ENCODE measurements at regions not wholly inside any gene's neighbourhood (a gene's known extent, or its start where the extent isn't known, plus 50 kb on each side); places are given as distances from the start of the nearest gene placed in this dataset.
A peak's percentile ranks its signal among the peaks of the same experiment; 100 is the strongest.
"Not testable (repeated sequence)": the region's sequence is repeated elsewhere in the genome, so short reads cannot be mapped to it uniquely, and the experiment has no call there.

DNA sequence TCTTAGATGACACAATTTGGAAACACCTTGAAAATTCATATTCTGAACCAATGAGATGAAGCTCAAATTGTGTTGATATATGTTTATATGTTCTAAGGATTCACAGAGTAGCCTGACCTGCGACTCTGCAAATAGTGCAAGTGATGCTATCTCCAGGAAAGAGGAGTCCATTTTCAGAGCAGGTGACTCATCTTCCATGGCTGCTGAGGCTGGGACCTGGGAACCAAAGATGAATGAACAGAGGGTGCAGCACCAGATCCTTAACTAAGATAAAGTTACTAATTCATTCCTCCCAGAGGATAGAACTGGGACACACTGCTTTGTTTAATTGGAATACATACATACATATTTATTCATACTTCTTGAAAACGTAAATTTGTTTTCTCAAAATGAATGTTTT is 240.6 kb upstream of the SEMA3C start:
- Histone ChIP-seq H3K4me1 (ENCODE audit: insufficient read depth, low read length) (peaks cover 16% of the 10 kb centered on the region), H3K27ac (ENCODE audit: low read depth, low read length) (no peak overlapping the region), H3K27me3 (ENCODE audit: insufficient read depth, low read length) (no peaks in the 10 kb centered on the region), H3K4me2 (ENCODE audit: insufficient read depth, low read length) (no peak overlapping the region), H2AFZ (ENCODE audit: low read length) (no peak overlapping the region), H3K79me2 (ENCODE audit: insufficient read depth, low read length) (no peaks in the 10 kb centered on the region), H3K36me3 (ENCODE audit: insufficient read depth, low read length) (no peaks in the 10 kb centered on the region), H4K20me1 (ENCODE audit: insufficient read depth, low read length) (no peaks in the 10 kb centered on the region), H3K9me3 (ENCODE audit: low read depth, low read length) (no peaks in the 10 kb centered on the region), H3K4me3 (ENCODE audit: insufficient read depth, low read length) (no peak overlapping the region)
- TF ChIP-seq, protein P1, sequence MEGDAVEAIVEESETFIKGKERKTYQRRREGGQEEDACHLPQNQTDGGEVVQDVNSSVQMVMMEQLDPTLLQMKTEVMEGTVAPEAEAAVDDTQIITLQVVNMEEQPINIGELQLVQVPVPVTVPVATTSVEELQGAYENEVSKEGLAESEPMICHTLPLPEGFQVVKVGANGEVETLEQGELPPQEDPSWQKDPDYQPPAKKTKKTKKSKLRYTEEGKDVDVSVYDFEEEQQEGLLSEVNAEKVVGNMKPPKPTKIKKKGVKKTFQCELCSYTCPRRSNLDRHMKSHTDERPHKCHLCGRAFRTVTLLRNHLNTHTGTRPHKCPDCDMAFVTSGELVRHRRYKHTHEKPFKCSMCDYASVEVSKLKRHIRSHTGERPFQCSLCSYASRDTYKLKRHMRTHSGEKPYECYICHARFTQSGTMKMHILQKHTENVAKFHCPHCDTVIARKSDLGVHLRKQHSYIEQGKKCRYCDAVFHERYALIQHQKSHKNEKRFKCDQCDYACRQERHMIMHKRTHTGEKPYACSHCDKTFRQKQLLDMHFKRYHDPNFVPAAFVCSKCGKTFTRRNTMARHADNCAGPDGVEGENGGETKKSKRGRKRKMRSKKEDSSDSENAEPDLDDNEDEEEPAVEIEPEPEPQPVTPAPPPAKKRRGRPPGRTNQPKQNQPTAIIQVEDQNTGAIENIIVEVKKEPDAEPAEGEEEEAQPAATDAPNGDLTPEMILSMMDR (IDR thresholded peaks at IDR 0.05; ENCODE audit: extremely low read depth, low read depth, low read length), result no peak
- DNase-seq (ENCODE audit: insufficient read length, low spot score, missing footprints), result peak; percentile 73

DNA sequence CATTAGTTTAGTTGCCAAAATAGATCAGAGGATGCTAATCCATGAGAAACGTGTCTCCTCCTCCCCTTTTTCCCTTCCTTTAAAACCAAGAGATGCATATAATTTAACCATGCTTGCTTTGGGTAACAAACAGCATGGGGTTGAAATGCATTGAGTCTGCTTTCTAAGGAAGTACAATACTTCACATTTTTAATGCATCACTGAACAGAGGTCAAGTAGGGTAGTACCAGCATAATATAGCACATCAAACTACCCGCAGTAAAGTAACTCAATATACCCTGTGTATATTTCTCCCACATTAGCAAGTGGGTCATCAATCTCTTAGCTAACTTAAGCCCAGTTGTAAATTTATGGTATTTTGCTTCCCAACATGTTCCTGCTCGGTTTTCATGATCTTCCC is 239.3 kb upstream of the SEMA3C start:
- no peaks in the 10 kb centered on the region for H3K79me2 ChIP-seq (ENCODE audit: insufficient read depth, low read length)
- H3K36me3 ChIP-seq (ENCODE audit: insufficient read depth, low read length), result no peaks in the 10 kb centered on the region
- H4K20me1 ChIP-seq (ENCODE audit: insufficient read depth, low read length), result no peaks in the 10 kb centered on the region
- no peak overlapping the region for H3K4me2 ChIP-seq (ENCODE audit: insufficient read depth, low read length)
- no peak for DNase-seq (ENCODE audit: insufficient read length, low spot score, missing footprints)
- no peak overlapping the region for H2AFZ ChIP-seq (ENCODE audit: low read length)
- no peaks in the 10 kb centered on the region for H3K9me3 ChIP-seq (ENCODE audit: low read depth, low read length)
- H3K4me1 ChIP-seq (ENCODE audit: insufficient read depth, low read length), result peaks cover 13% of the 10 kb centered on the region
- TF ChIP-seq, protein P1 (IDR thresholded peaks at IDR 0.05; ENCODE audit: extremely low read depth, low read depth, low read length), result no peak
- H3K27ac ChIP-seq (ENCODE audit: low read depth, low read length), result no peak overlapping the region
- no peak overlapping the region for H3K4me3 ChIP-seq (ENCODE audit: insufficient read depth, low read length)
- no peaks in the 10 kb centered on the region for H3K27me3 ChIP-seq (ENCODE audit: insufficient read depth, low read length)

DNA sequence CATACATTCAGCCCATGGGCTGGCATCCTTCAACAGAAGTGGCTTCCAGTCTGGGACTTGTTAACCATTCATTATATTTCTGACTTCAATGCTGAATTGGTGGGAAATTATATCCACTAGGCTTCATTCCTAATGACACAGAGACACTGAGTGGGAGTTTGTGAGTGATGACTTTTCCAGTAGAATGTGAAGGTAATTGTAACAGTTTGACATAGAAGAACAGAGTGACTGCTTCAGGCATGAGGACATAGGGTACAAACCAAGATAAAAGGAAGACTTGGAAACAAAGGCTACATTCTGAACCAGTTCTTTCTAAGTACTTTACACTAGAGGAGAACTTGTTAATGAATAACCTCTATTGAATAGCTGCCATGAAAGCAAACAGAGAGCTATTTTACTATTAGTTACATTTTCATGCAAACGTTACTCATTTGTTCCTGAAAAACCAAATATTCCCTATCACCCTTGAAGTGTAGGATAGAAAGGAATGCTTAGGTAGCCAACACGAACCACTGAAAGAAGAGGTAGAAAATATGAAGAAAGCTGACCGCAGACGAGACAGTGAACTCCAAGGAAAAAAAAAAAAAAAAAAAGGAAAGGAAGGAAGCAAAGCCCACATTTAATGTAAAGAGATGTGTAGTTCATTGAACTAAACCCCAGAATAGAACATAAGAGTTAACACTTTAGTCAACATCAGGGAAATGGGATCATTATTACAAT is 237.0 kb upstream of the SEMA3C start:
- TF ChIP-seq, protein P1 (IDR thresholded peaks at IDR 0.05; ENCODE audit: extremely low read depth, low read depth, low read length), result no peak
- Histone ChIP-seq H4K20me1 (ENCODE audit: insufficient read depth, low read length) (no peaks in the 10 kb centered on the region), H3K79me2 (ENCODE audit: insufficient read depth, low read length) (no peaks in the 10 kb centered on the region), H3K4me3 (ENCODE audit: insufficient read depth, low read length) (no peak overlapping the region), H3K9me3 (ENCODE audit: low read depth, low read length) (no peaks in the 10 kb centered on the region), H3K27me3 (ENCODE audit: insufficient read depth, low read length) (no peaks in the 10 kb centered on the region), H3K4me2 (ENCODE audit: insufficient read depth, low read length) (no peak overlapping the region), H2AFZ (ENCODE audit: low read length) (peak overlapping the region; percentile 35), H3K4me1 (ENCODE audit: insufficient read depth, low read length) (no peaks in the 10 kb centered on the region), H3K36me3 (ENCODE audit: insufficient read depth, low read length) (no peaks in the 10 kb centered on the region), H3K27ac (ENCODE audit: low read depth, low read length) (no peak overlapping the region)
- DNase-seq (ENCODE audit: insufficient read length, low spot score, missing footprints), result no peak

- Histone ChIP-seq H3K4me3 (ENCODE audit: insufficient read depth, low read length) (no peak overlapping the region), H3K79me2 (ENCODE audit: insufficient read depth, low read length) (no peaks in the 10 kb centered on the region), H3K27ac (ENCODE audit: low read depth, low read length) (no peak overlapping the region), H3K4me1 (ENCODE audit: insufficient read depth, low read length) (no peaks in the 10 kb centered on the region), H3K4me2 (ENCODE audit: insufficient read depth, low read length) (no peak overlapping the region), H3K27me3 (ENCODE audit: insufficient read depth, low read length) (no peaks in the 10 kb centered on the region), H3K9me3 (ENCODE audit: low read depth, low read length) (no peaks in the 10 kb centered on the region), H3K36me3 (ENCODE audit: insufficient read depth, low read length) (no peaks in the 10 kb centered on the region), H2AFZ (ENCODE audit: low read length) (no peak overlapping the region), H4K20me1 (ENCODE audit: insufficient read depth, low read length) (no peaks in the 10 kb centered on the region)
- TF ChIP-seq, protein P1 (IDR thresholded peaks at IDR 0.05; ENCODE audit: extremely low read depth, low read depth, low read length), result no peak
- no peak for DNase-seq (ENCODE audit: insufficient read length, low spot score, missing footprints)
These were observed 235.7 kb upstream of the SEMA3C start for GRCh38 chr7:81154565-81154964.

GRCh38 chr7:81152925-81153324 is 234.1 kb upstream of the SEMA3C start:
- H4K20me1 ChIP-seq (ENCODE audit: insufficient read depth, low read length); H3K9me3 ChIP-seq (ENCODE audit: low read depth, low read length); H3K4me2 ChIP-seq (ENCODE audit: insufficient read depth, low read length); H2AFZ ChIP-seq (ENCODE audit: low read length); H3K27me3 ChIP-seq (ENCODE audit: insufficient read depth, low read length); H3K27ac ChIP-seq (ENCODE audit: low read depth, low read length); H3K4me1 ChIP-seq (ENCODE audit: insufficient read depth, low read length); H3K79me2 ChIP-seq (ENCODE audit: insufficient read depth, low read length); H3K4me3 ChIP-seq (ENCODE audit: insufficient read depth, low read length); H3K36me3 ChIP-seq (ENCODE audit: insufficient read depth, low read length); DNase-seq (ENCODE audit: insufficient read length, low spot score, missing footprints): not testable (repeated sequence)
